ENCODE measurements at regions not wholly inside any gene's neighbourhood (a gene's known extent, or its start where the extent isn't known, plus 50 kb on each side); places are given as distances from the start of the nearest gene placed in this dataset.

GRCh38 chr12:126510630-126511029, 1445.4 kb downstream of the AACS start:
- ChIA-PET POLR2A (ENCODE audit: partially characterized antibody) (no interaction called here), CTCF (ENCODE audit: partially characterized antibody) (interaction anchor here (0.6 kb wide), 1 partner anchor 42 kb away, joined by 3 read pairs; no protein-coding TSS in a partner anchor)
- Histone ChIP-seq H2BK120ac (replicated peaks; ENCODE audit: low read depth, low read length) (no peak overlapping the region), H3K18ac (ENCODE audit: extremely low read depth, low read length) (no peak overlapping the region), H3K79me2 (ENCODE audit: control insufficient read depth in 1 of 2, insufficient read depth in 2 of 2, low read length in 2 of 2) (no peaks in the 10 kb centered on the region), H4K91ac (replicated peaks; ENCODE audit: insufficient read length, low read length) (no peak overlapping the region), H2BK15ac (ENCODE audit: low read length) (no peak overlapping the region), H3K56ac (replicated peaks; ENCODE audit: insufficient read length, low read depth, low read length) (no peak overlapping the region), H2AK5ac (ENCODE audit: low read depth, low read length) (no peak overlapping the region), H2BK20ac (ENCODE audit: low read length) (no peak overlapping the region), H4K20me1 (replicated peaks in 1 of 2; ENCODE audit: control insufficient read depth in 1 of 2, insufficient read depth in 2 of 2, low read length in 2 of 2) (no peaks in the 10 kb centered on the region), H3K36me3 (ENCODE audit: control insufficient read depth in 2 of 4, insufficient read depth in 4 of 4, low read length in 3 of 4) (no peaks in the 10 kb centered on the region), H3K23me2 (ENCODE audit: low read depth, low read length) (no peaks in the 10 kb centered on the region), H3K4ac (replicated peaks; ENCODE audit: insufficient read length, low read depth, low read length) (no peak overlapping the region), H4K8ac (ENCODE audit: extremely low read depth, insufficient read depth, low read length) (no peak overlapping the region), H3K9me3 (ENCODE audit: insufficient read depth in 2 of 2, low read depth in 1 of 2, low read length in 1 of 2) (no peaks in the 10 kb centered on the region), H3K4me1 (replicated peaks in 1 of 4; ENCODE audit: control insufficient read depth in 3 of 4, insufficient read depth in 4 of 4, low read length in 3 of 4) (no peaks in the 10 kb centered on the region), H2BK12ac (ENCODE audit: low read depth, low read length) (no peak overlapping the region), H3K14ac (ENCODE audit: insufficient read length) (no peak overlapping the region), H3K4me3 (ENCODE audit: extremely low read depth in 1 of 4, insufficient read depth in 2 of 4, low read depth in 3 of 4, low read length in 4 of 4) (no peak overlapping the region), H3K23ac (ENCODE audit: insufficient read length) (no peak overlapping the region), H3K79me1 (ENCODE audit: low read depth, low read length) (no peaks in the 10 kb centered on the region), H3K27ac (ENCODE audit: low read depth, low read length) (no peak overlapping the region), H2AFZ (ENCODE audit: low read length) (no peak overlapping the region), H3K9ac (replicated peaks in 1 of 4; ENCODE audit: extremely low read depth in 1 of 4, low read depth in 3 of 4, low read length in 3 of 4) (no peak overlapping the region), H3K27me3 (replicated peaks in 1 of 4; ENCODE audit: control insufficient read depth in 3 of 4, extremely low read depth in 1 of 4, insufficient read depth in 3 of 4, low read length in 3 of 4) (no peaks in the 10 kb centered on the region), H4K5ac (ENCODE audit: insufficient read length, low read depth, low read length) (no peak overlapping the region), H2BK5ac (ENCODE audit: low read depth, low read length) (no peak overlapping the region), H3K4me2 (ENCODE audit: insufficient read depth in 1 of 2, low read depth in 2 of 2, low read length in 2 of 2) (no peak overlapping the region)
- FAIRE-seq (no peak), DNase-seq (ENCODE audit: low read depth in 1 of 2, low spot score in 2 of 2) (no peak)
- 0 out of 2 replicates have a peak, but pooled peaks have one; percentile 26 for TF ChIP-seq MAFK (IDR thresholded peaks at IDR 0.05; ENCODE audit: low read depth, low read length)
- no peak for TF ChIP-seq PHF8 (conservative IDR thresholded peaks at IDR 0.05; ENCODE audit: low read depth, low read length)
- 94% methylated on average over 5 of the region's 5 CpGs; no CpG with 5 or more reads in 1 of the 2 experiments for WGBS, 2 experiments (ENCODE audit: extremely low coverage in 1 of 2, insufficient coverage in 1 of 2, insufficient read length in 1 of 2, insufficient replicate concordance in 2 of 2, low coverage in 1 of 2, low lambda C conversion rate in 2 of 2, missing lambda C conversion rate in 1 of 2)
